OCI-LY1 (cell line): ENCODE measurements at regions not wholly inside any gene's neighbourhood (a gene's known extent, or its start where the extent isn't known, plus 50 kb on each side); places are given as distances from the start of the nearest gene placed in this dataset.

Experiments
- H2AFZ ChIP-seq: fragments of 200-600 bp; sonication (generic), shearing (Covaris generic); 2 replicates; pipeline ENCODE4 v1.6.0; 2014; ENCODE audit warnings: antibody characterized with exemption, mild to moderate bottlenecking, low read length
- H3F3A ChIP-seq: fragments of 200-600 bp; sonication (generic), shearing (Covaris generic); 2 replicates; pipeline ENCODE4 v1.6.0; 2014; ENCODE audit warnings: mild to moderate bottlenecking, antibody characterized with exemption, low read length, moderate library complexity; ENCODE audit not compliant: insufficient read depth
- H3K27ac ChIP-seq: fragments of 200-600 bp; sonication (generic); 2 replicates; pipeline ENCODE4 v1.5.1; 2014; ENCODE audit warnings: low read length, mixed run types, mild to moderate bottlenecking, low read depth; ENCODE audit not compliant: poor library complexity, severe bottlenecking
- H3K27me3 ChIP-seq: fragments of 200-600 bp; sonication (generic); 2 replicates; pipeline ENCODE4 v1.6.0; 2014; ENCODE audit warnings: antibody characterized with exemption, mild to moderate bottlenecking, low read length, moderate library complexity; ENCODE audit not compliant: insufficient read depth
- H3K36me3 ChIP-seq: fragments of 200-600 bp; sonication (generic); 2 replicates; pipeline ENCODE4 v1.6.1; 2014; ENCODE audit warnings: mild to moderate bottlenecking, antibody characterized with exemption, low read length, moderate library complexity, mixed read lengths; ENCODE audit not compliant: insufficient read depth
- H3K4me1 ChIP-seq: fragments of 200-600 bp; sonication (generic); 2 replicates; pipeline ENCODE4 v1.5.1; 2014; ENCODE audit warnings: mild to moderate bottlenecking, low read length, moderate library complexity; ENCODE audit not compliant: insufficient read depth, severe bottlenecking
- H3K4me2 ChIP-seq: fragments of 200-600 bp; sonication (generic), shearing (Covaris generic); 2 replicates; pipeline ENCODE4 v1.6.1; 2014; ENCODE audit warnings: low read length
- H3K4me3 ChIP-seq: fragments of 200-600 bp; sonication (generic); 2 replicates; pipeline ENCODE4 v1.5.1; 2014; ENCODE audit warnings: low read length, low read depth, mild to moderate bottlenecking, mixed read lengths; ENCODE audit not compliant: poor library complexity, severe bottlenecking
- H3K79me2 ChIP-seq: fragments of 200-600 bp; shearing (Covaris generic); 2 replicates; pipeline ENCODE4 v1.6.1; 2016; ENCODE audit warnings: mixed run types, low read length, mixed read lengths; ENCODE audit not compliant: insufficient read depth
- H3K9ac ChIP-seq: fragments of 200-600 bp; sonication (generic), shearing (Covaris generic); 2 replicates; pipeline ENCODE4 v1.6.1; 2014; ENCODE audit warnings: mild to moderate bottlenecking, low read length, mixed read lengths
- H3K9me2 ChIP-seq: fragments of 200-600 bp; sonication (generic), shearing (Covaris generic); 2 replicates; pipeline ENCODE4 v1.6.1; 2014; ENCODE audit warnings: low read depth, mild to moderate bottlenecking, low read length, mixed read lengths
- H3K9me3 ChIP-seq: fragments of 200-600 bp; shearing (Covaris generic); 2 replicates; pipeline ENCODE4 v1.6.1; 2014; ENCODE audit warnings: low read length, mixed read lengths
- H4K20me1 ChIP-seq: fragments of 200-600 bp; sonication (generic), shearing (Covaris generic); 2 replicates; pipeline ENCODE4 v1.6.0; 2016; ENCODE audit warnings: mild to moderate bottlenecking, low read length; ENCODE audit not compliant: insufficient read depth
- EZH2 ChIP-seq: fragments of 200-600 bp; sonication (generic), shearing (Covaris generic); IDR thresholded peaks from 2 replicates; pipeline ENCODE4 v1.8.0; 2017; ENCODE audit warnings: borderline replicate concordance, mixed run types, mild to moderate bottlenecking, antibody characterized with exemption, low read length, moderate library complexity, mixed read lengths
- TF ChIP-seq, protein P1 (sequence below): fragments of 200-600 bp; sonication (generic), shearing (Covaris generic); IDR thresholded peaks from 2 replicates; pipeline ENCODE4 v1.5.1; 2017; ENCODE audit warnings: mild to moderate bottlenecking, antibody characterized with exemption, low read length, moderate library complexity, mixed read lengths

DNA sequence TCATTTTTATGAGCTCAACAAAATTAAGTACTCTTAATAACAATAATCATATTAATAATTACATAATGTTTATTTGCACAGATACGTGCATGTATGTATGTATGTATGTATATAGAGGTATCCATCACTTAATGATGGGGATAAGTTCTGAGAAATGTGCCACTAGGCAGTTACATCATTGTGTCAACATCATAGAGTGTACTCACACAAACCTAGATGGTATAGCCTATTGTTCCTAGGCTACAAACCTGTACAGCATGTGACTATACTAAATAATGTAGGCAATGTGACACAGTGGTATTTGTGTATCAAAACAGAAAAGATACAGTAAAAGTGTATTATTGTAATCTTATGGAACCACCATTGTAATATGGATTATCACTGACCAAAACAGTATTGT is 874.7 kb upstream of the GBE1 start:
- Histone ChIP-seq H2AFZ (no peak overlapping the region), H3K4me3 (no peak overlapping the region), H3K27ac (no peak overlapping the region), H3K27me3 (no peaks in the 10 kb centered on the region), H3K9ac (no peak overlapping the region), H3F3A (no peaks in the 10 kb centered on the region), H3K9me2 (no peaks in the 10 kb centered on the region), H4K20me1 (no peaks in the 10 kb centered on the region), H3K4me1 (no peaks in the 10 kb centered on the region), H3K79me2 (no peaks in the 10 kb centered on the region), H3K9me3 (peaks cover 13% of the 10 kb centered on the region), H3K4me2 (no peak overlapping the region), H3K36me3 (no peaks in the 10 kb centered on the region)
- TF ChIP-seq EZH2 = no peak
- TF ChIP-seq, protein P1, sequence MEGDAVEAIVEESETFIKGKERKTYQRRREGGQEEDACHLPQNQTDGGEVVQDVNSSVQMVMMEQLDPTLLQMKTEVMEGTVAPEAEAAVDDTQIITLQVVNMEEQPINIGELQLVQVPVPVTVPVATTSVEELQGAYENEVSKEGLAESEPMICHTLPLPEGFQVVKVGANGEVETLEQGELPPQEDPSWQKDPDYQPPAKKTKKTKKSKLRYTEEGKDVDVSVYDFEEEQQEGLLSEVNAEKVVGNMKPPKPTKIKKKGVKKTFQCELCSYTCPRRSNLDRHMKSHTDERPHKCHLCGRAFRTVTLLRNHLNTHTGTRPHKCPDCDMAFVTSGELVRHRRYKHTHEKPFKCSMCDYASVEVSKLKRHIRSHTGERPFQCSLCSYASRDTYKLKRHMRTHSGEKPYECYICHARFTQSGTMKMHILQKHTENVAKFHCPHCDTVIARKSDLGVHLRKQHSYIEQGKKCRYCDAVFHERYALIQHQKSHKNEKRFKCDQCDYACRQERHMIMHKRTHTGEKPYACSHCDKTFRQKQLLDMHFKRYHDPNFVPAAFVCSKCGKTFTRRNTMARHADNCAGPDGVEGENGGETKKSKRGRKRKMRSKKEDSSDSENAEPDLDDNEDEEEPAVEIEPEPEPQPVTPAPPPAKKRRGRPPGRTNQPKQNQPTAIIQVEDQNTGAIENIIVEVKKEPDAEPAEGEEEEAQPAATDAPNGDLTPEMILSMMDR = no peak

DNA sequence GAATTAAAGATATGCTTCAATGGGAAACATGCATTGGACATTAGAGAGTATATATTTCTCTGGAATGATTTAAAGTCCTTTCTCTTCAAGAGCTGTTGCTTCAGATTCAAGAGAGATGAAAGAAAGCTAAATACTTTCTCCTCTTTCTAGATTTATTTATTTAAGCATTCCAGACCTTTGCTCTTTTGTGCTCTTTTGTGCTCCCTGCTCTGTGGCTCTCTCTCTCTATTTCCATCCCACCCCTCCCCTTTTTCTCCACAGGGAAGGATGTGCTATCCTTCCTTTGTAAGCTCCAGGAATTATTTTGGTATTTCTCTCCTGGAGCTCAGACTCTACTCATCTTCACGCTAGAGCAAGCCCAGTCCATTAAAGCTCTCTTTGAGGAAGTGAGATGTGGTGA is 871.9 kb upstream of the GBE1 start:
- H2AFZ ChIP-seq = no peak overlapping the region
- H3K79me2 ChIP-seq = no peaks in the 10 kb centered on the region
- no peak overlapping the region for H3K4me2 ChIP-seq
- no peaks in the 10 kb centered on the region for H3K9me2 ChIP-seq
- H3K27me3 ChIP-seq = no peaks in the 10 kb centered on the region
- no peaks in the 10 kb centered on the region for H3F3A ChIP-seq
- H3K4me1 ChIP-seq = no peaks in the 10 kb centered on the region
- H3K36me3 ChIP-seq = no peaks in the 10 kb centered on the region
- no peak overlapping the region for H3K9ac ChIP-seq
- H3K27ac ChIP-seq = no peak overlapping the region
- H4K20me1 ChIP-seq = no peaks in the 10 kb centered on the region
- no peaks in the 10 kb centered on the region for H3K9me3 ChIP-seq
- TF ChIP-seq, protein P1 = no peak
- no peak for TF ChIP-seq EZH2
- H3K4me3 ChIP-seq = no peak overlapping the region

DNA sequence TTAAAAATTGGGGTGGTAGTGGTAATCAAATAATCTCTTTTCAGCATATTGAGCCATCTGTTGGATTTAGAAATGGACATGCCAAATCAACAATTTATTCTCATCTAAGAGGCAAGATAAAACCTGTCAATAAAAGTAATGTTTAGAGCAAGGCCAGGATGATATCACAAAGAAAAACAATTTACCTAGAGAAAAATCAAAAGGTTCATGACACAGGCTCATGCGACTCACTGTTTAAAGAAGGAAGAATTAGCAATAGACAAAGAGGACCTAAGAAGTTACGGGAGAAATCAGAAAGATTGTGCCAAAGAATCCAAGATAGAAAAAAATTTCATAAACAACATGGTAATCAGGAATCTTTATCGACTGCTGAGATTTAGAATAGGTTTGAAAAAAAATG is 868.5 kb upstream of the GBE1 start:
- Histone ChIP-seq H3K9me2 (no peaks in the 10 kb centered on the region), H3K27ac (no peak overlapping the region), H3F3A (no peaks in the 10 kb centered on the region)

More for the DNA sequence above, 868.5 kb upstream of the GBE1 start:
- Histone ChIP-seq H3K4me2 (no peak overlapping the region), H3K79me2 (no peaks in the 10 kb centered on the region), H3K4me1 (no peaks in the 10 kb centered on the region), H3K36me3 (no peaks in the 10 kb centered on the region), H3K4me3 (no peak overlapping the region), H3K9ac (no peak overlapping the region), H2AFZ (no peak overlapping the region), H3K9me3 (peaks cover 5% of the 10 kb centered on the region; the same call in 1 of the 2 replicates), H3K27me3 (no peaks in the 10 kb centered on the region), H4K20me1 (no peaks in the 10 kb centered on the region)
- TF ChIP-seq EZH2 = no peak
- TF ChIP-seq, protein P1 = no peak
